Heart left ventricle (tissue), 13 donors: ENCODE measurements at regions not wholly inside any gene's neighbourhood (a gene's known extent, or its start where the extent isn't known, plus 50 kb on each side); places are given as distances from the start of the nearest gene placed in this dataset.

ENCODE experiments used
- POLR2A ChIP-seq, 2 donors: fragments of 450-650 bp; IDR thresholded peaks; one replicate each; pipeline ENCODE4 v1.6.1; 2017; ENCODE audit warnings: antibody characterized with exemption in 2 of 2, mild to moderate bottlenecking in 2 of 2, moderate library complexity in 2 of 2
- TF ChIP-seq, protein P1 (sequence below), 12 donors: fragments of 200-600 bp; sonication (generic) in 4 of 12; IDR thresholded peaks; one replicate each; pipeline versions ENCODE4 v1.5.0 to v1.8.0; 2018 to 2022; ENCODE audit warnings: antibody characterized with exemption in 12 of 12, mild to moderate bottlenecking in 5 of 12
- donor health status: ischemic (EF 13 %, LVEDD 7.1; RV severe dilation, severe dysfunction).
- donor health status: DM: no; HTN: yes; CAD: no.
- donor health status: DM: no; HTN: no; CAD: no.
- donor health status: ischemic (EF 25% LVEDD 6.9; RV normal size, moderate dysfunction).
- donor health status: ischemic (EF 25% LVEDD 5.7; RV mildly dilated, moderate dysfunction).
- donor health status: ischemic (EF 35%, LVEDD 5.7; RV mildly dilated, moderate dysfunction).
- donor health status: nonischemic (EF 11% LVEDD 7.7; RV severe dilation, severe dysfunction).
- donor health status: DM: yes; HTN: yes; CAD: no.
- donor health status: PGD.
- donor health status: ischemic (EF 29% LVEDD 5.4; RV normal size, mild dysfunction).
- donor health status: nonischemic (EF 23%, LVEDD 6.1; RV moderate dilation, normal function).

DNA sequence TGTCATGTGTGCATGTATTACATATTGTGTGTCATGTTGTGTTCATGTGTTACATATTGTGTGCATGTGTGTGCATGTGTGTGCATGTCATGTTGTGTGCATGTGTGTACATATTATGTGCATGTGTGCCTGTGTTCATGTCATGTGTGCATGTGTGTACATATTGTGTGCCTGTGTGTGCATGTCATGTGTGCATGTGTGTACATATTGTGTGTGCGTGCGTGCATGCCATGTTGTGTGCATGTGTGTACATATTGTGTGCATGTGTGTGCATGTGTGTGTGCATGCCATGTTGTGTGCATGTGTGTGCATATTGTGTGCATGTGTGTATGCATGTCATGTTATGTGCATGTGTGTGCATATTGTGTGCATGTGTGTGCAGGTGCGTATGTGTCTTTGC is 267.1 kb downstream of the EIPR1 start:
- TF ChIP-seq, protein P1, sequence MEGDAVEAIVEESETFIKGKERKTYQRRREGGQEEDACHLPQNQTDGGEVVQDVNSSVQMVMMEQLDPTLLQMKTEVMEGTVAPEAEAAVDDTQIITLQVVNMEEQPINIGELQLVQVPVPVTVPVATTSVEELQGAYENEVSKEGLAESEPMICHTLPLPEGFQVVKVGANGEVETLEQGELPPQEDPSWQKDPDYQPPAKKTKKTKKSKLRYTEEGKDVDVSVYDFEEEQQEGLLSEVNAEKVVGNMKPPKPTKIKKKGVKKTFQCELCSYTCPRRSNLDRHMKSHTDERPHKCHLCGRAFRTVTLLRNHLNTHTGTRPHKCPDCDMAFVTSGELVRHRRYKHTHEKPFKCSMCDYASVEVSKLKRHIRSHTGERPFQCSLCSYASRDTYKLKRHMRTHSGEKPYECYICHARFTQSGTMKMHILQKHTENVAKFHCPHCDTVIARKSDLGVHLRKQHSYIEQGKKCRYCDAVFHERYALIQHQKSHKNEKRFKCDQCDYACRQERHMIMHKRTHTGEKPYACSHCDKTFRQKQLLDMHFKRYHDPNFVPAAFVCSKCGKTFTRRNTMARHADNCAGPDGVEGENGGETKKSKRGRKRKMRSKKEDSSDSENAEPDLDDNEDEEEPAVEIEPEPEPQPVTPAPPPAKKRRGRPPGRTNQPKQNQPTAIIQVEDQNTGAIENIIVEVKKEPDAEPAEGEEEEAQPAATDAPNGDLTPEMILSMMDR (IDR thresholded peaks at IDR 0.05) = no peak
- no peak for TF ChIP-seq POLR2A (IDR thresholded peaks at IDR 0.05)
